GM19468 (cell line): ENCODE measurements at regions not wholly inside any gene's neighbourhood (a gene's known extent, or its start where the extent isn't known, plus 50 kb on each side); places are given as distances from the start of the nearest gene placed in this dataset.

Source experiments
- ATAC-seq: cut with Tn5 transposase; IDR thresholded peaks from one replicate; pipeline ENCODE4 v1.9.1; 2021; ENCODE audit warnings: mild to moderate bottlenecking, moderate library complexity, moderate number of reproducible peaks; ENCODE audit not compliant: unreplicated experiment; ENCODE audit errors: extremely low read depth

GRCh38 chr18:65422544-65423136, 328.2 kb upstream of the CDH7 start:
- no peak for ATAC-seq

DNA sequence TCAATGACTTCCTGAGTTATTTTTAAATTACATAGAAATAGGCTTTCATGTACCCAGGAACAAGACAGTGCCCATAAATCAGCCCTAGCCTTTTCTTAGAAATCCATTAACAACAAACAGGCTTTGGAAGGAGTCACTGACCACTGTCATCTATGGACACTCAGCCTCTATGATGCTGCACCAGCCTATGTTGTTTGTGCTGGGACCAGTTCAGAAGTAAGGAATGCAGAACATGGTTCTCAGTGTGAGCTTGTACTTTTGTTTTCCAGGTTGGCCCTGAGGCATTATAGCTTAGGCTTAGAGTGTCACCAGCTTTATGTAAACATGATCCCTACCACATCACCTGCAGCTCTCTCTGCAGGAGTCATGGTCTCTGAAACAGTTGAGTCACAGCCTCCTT, 335.7 kb upstream of the CDH7 start:
- no peak for ATAC-seq

DNA sequence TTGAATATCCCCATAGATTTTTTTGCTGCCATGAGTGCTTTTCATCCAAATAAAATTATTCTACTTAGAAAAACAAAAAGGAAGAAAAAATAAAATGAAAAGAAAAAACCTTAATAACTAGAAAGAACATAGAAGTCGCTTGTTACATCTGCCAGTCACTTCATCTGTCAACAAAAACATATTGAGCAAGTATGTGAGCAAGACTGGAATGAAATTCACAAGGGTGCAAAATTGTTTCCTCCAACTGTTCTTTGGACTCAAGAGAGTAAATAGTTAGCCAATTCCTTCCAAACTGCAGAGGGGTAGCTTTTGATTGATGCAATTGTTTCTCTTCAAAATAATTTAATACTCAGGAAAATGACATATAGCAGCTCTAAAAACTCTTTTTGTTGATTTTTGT, 336.3 kb upstream of the CDH7 start:
- no peak for ATAC-seq

DNA sequence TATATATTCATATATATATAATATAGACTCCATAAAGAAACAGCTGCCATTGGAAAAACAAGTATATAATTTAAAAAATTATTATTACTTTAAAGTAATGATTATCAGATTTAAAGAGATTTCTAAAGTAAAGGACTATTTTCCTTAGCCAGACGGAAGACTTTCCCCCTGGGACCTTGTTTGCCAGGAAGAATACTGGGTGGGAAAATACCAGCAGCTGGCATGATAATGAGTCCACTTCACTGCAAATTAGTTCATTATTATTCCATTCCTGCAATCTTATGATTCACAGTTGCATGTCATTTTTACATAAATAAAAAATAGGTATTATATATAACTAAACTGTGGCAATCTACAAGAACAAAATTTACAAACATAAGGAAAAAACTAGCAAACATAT, 339.8 kb upstream of the CDH7 start:
- ATAC-seq = no peak

- ATAC-seq = no peak
These were observed 341.6 kb upstream of the CDH7 start for GRCh38 chr18:65409261-65409660.

- no peak for ATAC-seq
These were observed 347.3 kb upstream of the CDH7 start for GRCh38 chr18:65403534-65403933.

DNA sequence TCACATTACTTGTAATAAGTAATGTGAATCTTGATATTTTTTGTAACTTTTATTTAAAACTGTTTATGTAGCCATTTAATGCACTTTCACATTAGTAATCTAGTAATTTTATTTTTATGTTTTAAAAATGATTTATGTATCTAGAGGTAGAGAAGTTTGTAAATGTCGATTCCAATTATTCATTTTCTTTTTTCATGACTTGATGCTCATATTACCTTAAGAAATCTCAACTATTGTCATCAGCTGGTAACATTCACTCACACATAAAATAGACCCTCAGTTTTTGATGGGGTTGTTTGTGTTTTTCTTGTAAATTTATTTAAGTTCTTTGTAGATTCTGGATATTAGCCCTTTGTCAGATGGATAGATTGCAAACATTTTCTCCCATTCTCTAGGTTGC, 351.7 kb upstream of the CDH7 start:
- ATAC-seq = no peak

DNA sequence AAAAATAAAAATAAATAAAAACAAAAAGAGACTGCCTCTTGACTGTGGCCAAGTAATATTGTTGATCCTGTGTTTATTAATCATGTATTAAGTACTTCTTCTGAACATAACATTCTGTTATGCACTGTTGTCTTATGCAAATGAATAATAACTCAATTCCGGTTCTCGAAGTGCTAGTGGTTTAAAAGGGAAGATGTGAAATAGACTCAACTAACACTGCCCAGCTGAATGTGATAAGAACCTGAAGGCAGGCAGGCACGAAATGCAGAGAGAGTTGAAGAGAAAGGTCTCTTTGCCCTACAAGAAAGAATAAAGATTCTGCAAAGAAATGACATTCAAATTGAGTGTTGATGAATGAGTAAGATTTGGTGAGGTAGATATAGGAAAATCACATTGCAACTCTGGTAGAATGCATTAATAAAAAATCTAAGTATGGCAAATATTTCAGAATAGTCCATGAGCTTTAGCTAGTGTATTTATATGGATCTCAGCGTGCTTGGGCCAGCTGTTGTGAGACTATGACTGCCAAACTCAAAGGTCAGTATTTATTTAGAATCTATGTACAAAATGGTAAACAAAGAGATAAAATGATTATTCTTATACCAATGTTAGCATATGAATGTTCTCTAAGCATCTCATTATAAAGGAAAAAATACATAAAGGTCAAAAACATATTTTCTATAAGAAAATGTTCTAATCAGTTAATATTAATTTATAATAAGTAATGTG, 352.3 kb upstream of the CDH7 start:
- ATAC-seq = no peak

- no peak for ATAC-seq
These were observed 369.8 kb upstream of the CDH7 start for GRCh38 chr18:65380986-65381385.

DNA sequence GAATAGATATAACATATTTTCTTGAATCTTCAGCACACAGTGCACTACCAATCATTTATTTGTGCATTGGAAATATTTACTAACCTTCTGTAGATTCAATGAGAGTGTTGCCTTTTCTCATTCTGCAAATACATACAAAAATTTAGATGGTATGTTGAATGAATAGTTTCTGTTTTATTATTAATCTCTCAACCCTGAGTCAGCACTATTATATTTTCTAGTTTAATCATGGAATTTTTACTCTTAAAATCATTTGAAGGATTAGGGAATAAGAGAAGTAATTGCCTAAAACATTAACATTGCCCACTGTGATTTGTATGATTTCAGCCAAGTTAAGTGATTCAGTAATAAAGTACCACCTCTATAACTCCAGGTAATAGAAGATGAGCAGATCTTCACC, 370.2 kb upstream of the CDH7 start:
- no peak for ATAC-seq

GRCh38 chr18:65372904-65373303, 377.9 kb upstream of the CDH7 start:
- ATAC-seq = no peak

DNA sequence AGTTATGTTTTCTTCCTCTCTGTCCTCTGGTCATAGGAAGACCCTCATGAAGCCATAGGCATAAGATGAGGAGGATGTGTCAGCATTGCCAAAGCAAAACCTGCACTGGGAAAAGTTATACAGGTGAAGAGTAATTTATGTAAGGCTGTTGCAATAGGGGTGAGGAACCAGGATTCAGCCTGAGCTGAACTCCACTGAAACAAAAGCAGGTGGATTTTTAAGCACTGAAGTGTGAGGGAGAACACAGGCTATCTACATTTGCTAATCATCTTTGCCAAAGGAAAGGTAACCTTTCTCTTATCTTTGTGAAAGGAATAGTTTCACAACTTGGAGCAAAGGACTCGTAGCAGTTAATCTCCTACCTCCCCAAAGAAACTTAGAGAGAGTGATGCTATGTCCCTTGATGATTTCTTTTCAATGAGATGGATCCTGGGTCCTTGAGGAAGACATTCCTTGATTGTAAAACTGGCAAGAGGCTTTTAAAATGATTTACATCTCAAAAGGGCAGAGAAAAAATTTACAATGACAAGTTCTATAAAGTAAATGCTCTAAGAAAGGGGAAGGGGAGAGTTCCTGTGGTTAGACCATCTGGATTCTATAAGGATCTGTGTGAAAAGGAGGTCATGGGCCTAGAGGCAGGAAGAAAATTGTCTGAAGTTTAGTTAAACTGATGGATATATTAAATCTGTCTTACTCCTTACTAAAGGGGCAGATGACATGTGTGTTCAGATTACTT, 385.4 kb upstream of the CDH7 start:
- no peak for ATAC-seq

DNA sequence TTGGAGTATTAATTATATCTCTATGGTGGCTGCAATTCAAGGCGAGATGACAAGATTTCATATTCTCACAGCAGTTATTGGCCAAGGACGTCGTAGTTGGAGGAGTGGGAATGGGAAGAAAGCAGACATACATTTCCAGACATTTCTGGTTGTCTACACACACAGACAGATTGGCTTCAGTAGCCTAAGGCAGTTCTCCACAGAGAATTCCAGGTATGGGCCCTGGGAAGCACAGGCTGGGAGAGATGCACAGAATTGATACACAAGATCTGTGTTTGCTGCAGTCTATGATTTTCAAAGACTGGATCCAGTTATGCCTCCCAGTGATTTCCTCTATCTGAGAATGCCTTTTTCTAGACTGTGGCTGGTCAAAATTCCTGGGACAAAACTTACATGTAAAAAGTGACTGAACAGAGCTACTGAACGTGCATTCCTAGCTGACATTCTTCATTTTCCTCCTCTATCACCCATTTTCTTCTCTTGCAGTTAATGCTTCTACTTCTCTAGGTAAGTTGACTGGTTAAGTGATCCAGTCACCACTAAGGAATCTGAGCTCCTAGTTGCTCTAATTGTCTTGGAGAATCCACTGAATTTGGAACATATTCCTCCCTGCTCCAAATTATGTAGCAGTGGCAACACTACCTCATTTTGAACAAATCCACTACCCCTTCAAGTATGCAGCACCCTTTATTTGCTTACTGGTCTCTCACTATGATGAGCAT, 386.7 kb upstream of the CDH7 start:
- no peak for ATAC-seq

GRCh38 chr18:65363011-65363410, 387.8 kb upstream of the CDH7 start:
- no peak for ATAC-seq

- no peak for ATAC-seq
These were observed 391.3 kb upstream of the CDH7 start for GRCh38 chr18:65359479-65359878.

- no peak for ATAC-seq
These were observed 392.5 kb upstream of the CDH7 start for GRCh38 chr18:65358306-65358705.

DNA sequence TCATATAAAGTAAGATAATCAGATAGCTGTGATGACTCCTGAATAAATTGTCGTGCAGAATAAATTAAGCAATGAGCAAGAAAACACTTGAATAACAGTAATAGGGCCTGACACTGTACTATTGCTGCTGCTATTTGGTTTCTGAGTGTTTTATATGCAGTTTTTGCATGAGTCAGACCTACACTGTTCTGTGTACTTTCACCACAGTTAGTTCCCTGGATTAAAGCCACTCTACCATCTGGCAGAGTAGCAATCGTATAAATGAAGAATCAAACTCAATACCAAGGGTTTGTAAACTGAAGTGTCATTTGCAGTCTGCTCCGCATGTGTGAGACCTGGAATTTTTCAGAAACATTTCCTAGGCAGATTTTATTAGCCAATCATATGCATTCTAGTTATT, 398.6 kb upstream of the CDH7 start:
- ATAC-seq = no peak

DNA sequence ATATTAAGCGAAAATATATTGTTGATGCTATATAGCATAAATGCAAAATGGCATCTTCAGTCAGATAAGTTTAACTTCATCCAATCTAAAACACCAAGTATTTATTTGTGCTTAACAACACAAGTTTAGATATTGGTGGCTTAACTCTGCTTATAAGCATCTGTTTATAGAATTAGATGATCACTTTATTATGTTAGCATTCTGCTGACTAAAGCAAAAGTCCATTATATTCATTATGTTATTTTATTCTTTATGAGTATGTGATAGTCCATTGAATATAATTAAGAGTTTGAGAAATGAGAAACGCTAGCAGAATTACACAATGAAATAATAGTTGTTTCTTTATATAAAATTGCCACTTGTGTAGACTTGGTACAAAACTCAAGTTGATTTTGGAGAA, 401.2 kb upstream of the CDH7 start:
- no peak for ATAC-seq

GRCh38 chr18:65347446-65347845, 403.4 kb upstream of the CDH7 start:
- no peak for ATAC-seq

- no peak for ATAC-seq
These were observed 404.7 kb upstream of the CDH7 start for GRCh38 chr18:65346086-65346485.

- ATAC-seq = no peak
These were observed 407.2 kb upstream of the CDH7 start for GRCh38 chr18:65343571-65343970.
